ENCODE measurements at regions not wholly inside any gene's neighbourhood (a gene's known extent, or its start where the extent isn't known, plus 50 kb on each side); places are given as distances from the start of the nearest gene placed in this dataset.
"Not testable (repeated sequence)": the region's sequence is repeated elsewhere in the genome, so short reads cannot be mapped to it uniquely, and the experiment has no call there.

GRCh38 chr12:47481041-47481440 is 224.8 kb downstream of the RPAP3 start:
- DNase-seq (ENCODE audit: low read depth) = no peak

GRCh38 chr12:47478426-47478825 is 227.4 kb downstream of the RPAP3 start:
- no peak for DNase-seq (ENCODE audit: low read depth)

- DNase-seq (ENCODE audit: low read depth) = no peak
These were observed 232.7 kb downstream of the RPAP3 start for GRCh38 chr12:47473091-47473490.

GRCh38 chr12:47470349-47470748 is 235.5 kb downstream of the RPAP3 start:
- DNase-seq (ENCODE audit: low read depth) = not testable (repeated sequence)

- DNase-seq (ENCODE audit: low read depth) = not testable (repeated sequence)
These were observed 241.9 kb downstream of the RPAP3 start for GRCh38 chr12:47463918-47464317.

- DNase-seq (ENCODE audit: low read depth) = no peak
These were observed 247.6 kb downstream of the RPAP3 start for GRCh38 chr12:47458279-47458678.

- DNase-seq (ENCODE audit: low read depth) = no peak
These were observed 256.0 kb downstream of the RPAP3 start for GRCh38 chr12:47449797-47450196.

GRCh38 chr12:47442310-47442709 is 263.5 kb downstream of the RPAP3 start:
- DNase-seq (ENCODE audit: low read depth) = no peak

- DNase-seq (ENCODE audit: low read depth) = no peak
These were observed 264.3 kb downstream of the RPAP3 start for GRCh38 chr12:47441490-47441889.

GRCh38 chr12:47438175-47438574 is 267.7 kb downstream of the RPAP3 start:
- no peak for DNase-seq (ENCODE audit: low read depth)

- no peak for DNase-seq (ENCODE audit: low read depth)
These were observed 268.3 kb downstream of the RPAP3 start for GRCh38 chr12:47437570-47437969.

- DNase-seq (ENCODE audit: low read depth) = no peak
These were observed 272.0 kb downstream of the RPAP3 start for GRCh38 chr12:47433876-47434275.

- DNase-seq (ENCODE audit: low read depth) = not testable (repeated sequence)
These were observed 279.0 kb downstream of the RPAP3 start for GRCh38 chr12:47426678-47427309.

GRCh38 chr12:47422611-47423010 is 283.2 kb downstream of the RPAP3 start:
- no peak for DNase-seq (ENCODE audit: low read depth)

- no peak for DNase-seq (ENCODE audit: low read depth)
These were observed 286.3 kb downstream of the RPAP3 start for GRCh38 chr12:47419497-47419896.

- DNase-seq (ENCODE audit: low read depth) = no peak
These were observed 287.9 kb downstream of the RPAP3 start for GRCh38 chr12:47417955-47418354.

GRCh38 chr12:47417121-47417520 is 288.7 kb downstream of the RPAP3 start:
- DNase-seq (ENCODE audit: low read depth) = no peak

GRCh38 chr12:47415054-47415453 is 290.8 kb downstream of the RPAP3 start:
- no peak for DNase-seq (ENCODE audit: low read depth)

GRCh38 chr12:47414511-47414910 is 291.3 kb downstream of the RPAP3 start:
- no peak for DNase-seq (ENCODE audit: low read depth)

- DNase-seq (ENCODE audit: low read depth) = no peak
These were observed 292.0 kb downstream of the RPAP3 start for GRCh38 chr12:47413806-47414205.

GRCh38 chr12:47412601-47413236 is 293.1 kb downstream of the RPAP3 start:
- DNase-seq (ENCODE audit: low read depth) = no peak

GRCh38 chr12:47411966-47412365 is 293.9 kb downstream of the RPAP3 start:
- DNase-seq (ENCODE audit: low read depth) = no peak

- DNase-seq (ENCODE audit: low read depth) = no peak
These were observed 295.0 kb downstream of the RPAP3 start for GRCh38 chr12:47410862-47411261.

- no peak for DNase-seq (ENCODE audit: low read depth)
These were observed 295.4 kb downstream of the RPAP3 start for GRCh38 chr12:47410383-47410782.
